KMS-11 (cell line): ENCODE measurements at regions not wholly inside any gene's neighbourhood (a gene's known extent, or its start where the extent isn't known, plus 50 kb on each side); places are given as distances from the start of the nearest gene placed in this dataset.

Experiments
- H2AFZ ChIP-seq: fragments of 200-600 bp; sonication (generic); 2 replicates; pipeline ENCODE4 v1.6.1; 2016; ENCODE audit warnings: antibody characterized with exemption, mixed run types, low read depth
- H3K27ac ChIP-seq: fragments of 200-600 bp; sonication (generic); 2 replicates; pipeline ENCODE4 v1.6.1; 2016; ENCODE audit warnings: mild to moderate bottlenecking, mixed run types
- H3K27me3 ChIP-seq: fragments of 200-600 bp; sonication (generic); 2 replicates; pipeline ENCODE4 v1.6.1; 2017; ENCODE audit warnings: mild to moderate bottlenecking, low read depth, mixed run types, moderate library complexity; ENCODE audit not compliant: insufficient read depth
- H3K36me3 ChIP-seq: fragments of 200-600 bp; sonication (generic); 2 replicates; pipeline ENCODE4 v1.6.1; 2017; ENCODE audit warnings: mild to moderate bottlenecking, mixed run types; ENCODE audit not compliant: insufficient read depth
- H3K4me1 ChIP-seq: fragments of 200-600 bp; sonication (generic); 2 replicates; pipeline ENCODE4 v1.6.1; 2016; ENCODE audit warnings: mild to moderate bottlenecking, low read depth, mixed run types; ENCODE audit not compliant: poor library complexity, severe bottlenecking
- H3K4me2 ChIP-seq: fragments of 200-600 bp; sonication (generic); 2 replicates; pipeline ENCODE4 v1.7.0; 2016; ENCODE audit warnings: mild to moderate bottlenecking, mixed run types
- H3K4me3 ChIP-seq: fragments of 200-600 bp; sonication (generic); IDR thresholded peaks from 2 replicates; pipeline ENCODE4 v1.6.1; 2017; ENCODE audit warnings: low read depth, low read length, mixed read lengths; ENCODE audit not compliant: insufficient read depth
- H3K79me2 ChIP-seq: fragments of 200-600 bp; sonication (generic); 2 replicates; pipeline ENCODE4 v1.6.1; 2016; ENCODE audit warnings: low read depth, mixed run types; ENCODE audit not compliant: insufficient read depth
- H3K9ac ChIP-seq: fragments of 200-600 bp; sonication (generic); 2 replicates; pipeline ENCODE4 v1.6.1; 2016; ENCODE audit warnings: mild to moderate bottlenecking, mixed run types
- H4K20me1 ChIP-seq: fragments of 200-600 bp; sonication (generic); 2 replicates; pipeline ENCODE4 v1.6.1; 2016; ENCODE audit warnings: mild to moderate bottlenecking, mixed run types; ENCODE audit not compliant: insufficient read depth
- TF ChIP-seq, protein P1 (sequence below): fragments of 200-600 bp; sonication (generic); conservative IDR thresholded peaks from 2 replicates; pipeline ENCODE4 v1.6.1; 2017; ENCODE audit warnings: low read depth, mild to moderate bottlenecking, antibody characterized with exemption, low read length, moderate library complexity, mixed read lengths

DNA sequence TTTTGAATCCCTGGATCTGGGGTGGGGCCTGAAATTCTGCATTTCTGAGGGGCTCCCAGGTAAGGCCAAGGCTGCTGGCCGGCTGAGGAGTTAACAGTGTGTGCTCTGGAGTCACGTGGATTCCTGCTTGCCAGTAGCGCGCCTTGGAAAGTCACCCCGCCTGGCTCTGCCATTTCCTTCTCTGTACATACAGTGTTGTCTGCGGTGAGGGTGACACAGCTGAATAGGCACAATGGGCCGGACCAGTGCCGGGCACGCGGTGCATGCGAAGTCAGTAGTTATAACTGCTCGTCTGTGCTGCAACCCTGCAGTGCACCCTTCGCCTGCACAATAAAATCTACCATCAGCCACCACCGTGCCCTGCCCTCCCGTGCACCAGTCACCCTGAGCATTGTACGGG lies 68.0 kb upstream of the EEPD1 start:
- Histone ChIP-seq H3K4me3 (no peak overlapping the region), H3K4me1 (no peaks in the 10 kb centered on the region), H3K27me3 (no peaks in the 10 kb centered on the region), H3K4me2 (no peak overlapping the region), H3K27ac (no peak overlapping the region), H3K79me2 (no peaks in the 10 kb centered on the region), H2AFZ (no peak overlapping the region), H4K20me1 (no peaks in the 10 kb centered on the region), H3K36me3 (no peaks in the 10 kb centered on the region), H3K9ac (no peak overlapping the region)
- TF ChIP-seq, protein P1, sequence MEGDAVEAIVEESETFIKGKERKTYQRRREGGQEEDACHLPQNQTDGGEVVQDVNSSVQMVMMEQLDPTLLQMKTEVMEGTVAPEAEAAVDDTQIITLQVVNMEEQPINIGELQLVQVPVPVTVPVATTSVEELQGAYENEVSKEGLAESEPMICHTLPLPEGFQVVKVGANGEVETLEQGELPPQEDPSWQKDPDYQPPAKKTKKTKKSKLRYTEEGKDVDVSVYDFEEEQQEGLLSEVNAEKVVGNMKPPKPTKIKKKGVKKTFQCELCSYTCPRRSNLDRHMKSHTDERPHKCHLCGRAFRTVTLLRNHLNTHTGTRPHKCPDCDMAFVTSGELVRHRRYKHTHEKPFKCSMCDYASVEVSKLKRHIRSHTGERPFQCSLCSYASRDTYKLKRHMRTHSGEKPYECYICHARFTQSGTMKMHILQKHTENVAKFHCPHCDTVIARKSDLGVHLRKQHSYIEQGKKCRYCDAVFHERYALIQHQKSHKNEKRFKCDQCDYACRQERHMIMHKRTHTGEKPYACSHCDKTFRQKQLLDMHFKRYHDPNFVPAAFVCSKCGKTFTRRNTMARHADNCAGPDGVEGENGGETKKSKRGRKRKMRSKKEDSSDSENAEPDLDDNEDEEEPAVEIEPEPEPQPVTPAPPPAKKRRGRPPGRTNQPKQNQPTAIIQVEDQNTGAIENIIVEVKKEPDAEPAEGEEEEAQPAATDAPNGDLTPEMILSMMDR, result no peak

DNA sequence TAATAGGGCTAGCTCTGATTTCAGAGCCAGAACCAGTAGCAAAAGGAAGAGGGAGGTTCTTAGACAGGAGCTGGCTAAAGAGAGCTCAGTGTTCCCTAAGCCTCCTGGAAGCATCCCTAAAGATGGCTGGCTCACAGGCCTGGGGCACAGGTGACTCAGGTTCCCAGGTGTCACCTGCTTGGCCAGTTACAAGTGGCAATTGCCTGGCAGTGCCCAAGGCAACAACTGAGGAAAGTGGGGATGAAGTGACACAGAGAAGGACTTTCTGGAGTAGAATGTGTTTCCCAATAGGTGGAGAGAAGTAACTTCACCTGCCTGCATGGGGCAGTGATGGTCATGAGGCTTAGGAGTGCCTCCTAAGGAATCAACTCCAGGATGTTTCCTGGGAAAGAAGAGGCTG lies 66.5 kb upstream of the EEPD1 start:
- TF ChIP-seq, protein P1, result no peak
- no peak overlapping the region for H3K9ac ChIP-seq
- H3K79me2 ChIP-seq, result no peaks in the 10 kb centered on the region
- H2AFZ ChIP-seq, result no peak overlapping the region
- no peak overlapping the region for H3K4me3 ChIP-seq
- no peaks in the 10 kb centered on the region for H3K36me3 ChIP-seq
- H3K4me2 ChIP-seq, result no peak overlapping the region
- H4K20me1 ChIP-seq, result no peaks in the 10 kb centered on the region
- no peak overlapping the region for H3K27ac ChIP-seq
- H3K27me3 ChIP-seq, result no peaks in the 10 kb centered on the region
- H3K4me1 ChIP-seq, result no peaks in the 10 kb centered on the region

DNA sequence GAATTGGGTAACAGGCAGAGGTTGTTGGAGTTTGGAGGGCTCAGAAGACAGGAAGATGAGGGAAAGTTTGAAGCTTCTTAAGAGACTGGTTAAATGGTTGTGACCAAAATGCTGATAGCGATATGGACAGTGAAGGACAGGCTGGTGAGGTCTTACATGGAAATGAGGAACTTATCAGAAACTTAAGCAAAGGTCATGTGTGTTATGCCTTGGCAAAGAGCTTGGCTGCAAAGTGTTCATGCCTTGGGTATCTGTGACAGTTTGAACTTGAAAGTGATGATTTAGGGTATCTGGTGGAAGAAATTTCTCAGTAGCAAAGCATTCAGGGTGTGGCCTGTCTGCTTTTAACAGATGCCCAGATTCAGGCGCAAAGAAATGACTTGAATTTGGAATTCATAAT lies 64.5 kb upstream of the EEPD1 start:
- no peak overlapping the region for H3K4me2 ChIP-seq
- H2AFZ ChIP-seq, result no peak overlapping the region
- TF ChIP-seq, protein P1, result no peak
- H3K4me3 ChIP-seq, result no peak overlapping the region
- H3K27me3 ChIP-seq, result no peaks in the 10 kb centered on the region
- no peaks in the 10 kb centered on the region for H4K20me1 ChIP-seq
- no peak overlapping the region for H3K9ac ChIP-seq
- no peaks in the 10 kb centered on the region for H3K79me2 ChIP-seq
- H3K4me1 ChIP-seq, result no peaks in the 10 kb centered on the region
- H3K36me3 ChIP-seq, result no peaks in the 10 kb centered on the region
- no peak overlapping the region for H3K27ac ChIP-seq

GRCh38 chr7:36088966-36089365 lies 64.1 kb upstream of the EEPD1 start:
- no peak overlapping the region for H3K4me3 ChIP-seq
- H3K4me2 ChIP-seq, result no peak overlapping the region
- no peaks in the 10 kb centered on the region for H3K36me3 ChIP-seq
- H3K27ac ChIP-seq, result no peak overlapping the region
- H3K27me3 ChIP-seq, result no peaks in the 10 kb centered on the region
- no peaks in the 10 kb centered on the region for H3K4me1 ChIP-seq
- no peaks in the 10 kb centered on the region for H4K20me1 ChIP-seq
- no peak overlapping the region for H3K9ac ChIP-seq
- TF ChIP-seq, protein P1, result no peak
- H2AFZ ChIP-seq, result no peak overlapping the region
- H3K79me2 ChIP-seq, result no peaks in the 10 kb centered on the region
